Sigmoid colon (tissue), 6 donors: ENCODE measurements at regions not wholly inside any gene's neighbourhood (a gene's known extent, or its start where the extent isn't known, plus 50 kb on each side); places are given as distances from the start of the nearest gene placed in this dataset.

ENCODE experiments used
- DNase-seq: peaks from one replicate; pipeline ENCODE4 v3.0.0-alpha.2; 2019
- H3K27ac ChIP-seq, 4 donors: fragments of 200-600 bp; sonication (generic); one replicate each; pipeline ENCODE4 v1.5.1; 2016 to 2019; ENCODE audit warnings: mild to moderate bottlenecking in 1 of 4
- H3K27me3 ChIP-seq, 3 donors: fragments of 200-600 bp; sonication (generic); one replicate each; pipeline ENCODE4 v1.5.1; 2019; ENCODE audit warnings: mild to moderate bottlenecking in 1 of 3
- H3K36me3 ChIP-seq, 4 donors: fragments of 200-600 bp; sonication (generic); one replicate each; pipeline ENCODE4 v1.5.1; 2016 to 2019
- H3K4me1 ChIP-seq, 4 donors: fragments of 200-600 bp; sonication (generic); one replicate each; pipeline ENCODE4 v1.5.1; 2017 to 2019
- H3K4me3 ChIP-seq, 4 donors: fragments of 200-600 bp; sonication (generic); one replicate each; pipeline ENCODE4 v1.5.1; 2017 to 2019; ENCODE audit warnings: mild to moderate bottlenecking in 2 of 4, moderate library complexity in 1 of 4
- H3K9me3 ChIP-seq, 4 donors: fragments of 200-600 bp in 3 of 4; sonication (generic) in 3 of 4; one replicate each; pipeline versions ENCODE4 v1.5.1 to v1.6.1; 2013 to 2019
- CTCF ChIP-seq, 4 experiments: fragments of 450-650 bp in 3 of 4; fragments of 200-600 bp in 1 of 4; IDR thresholded peaks; one replicate each; pipeline ENCODE4 v1.5.1; 2016 to 2019; ENCODE audit warnings: antibody characterized with exemption in 4 of 4, mild to moderate bottlenecking in 3 of 4, moderate library complexity in 2 of 4
- EP300 ChIP-seq, 4 donors: sonication (generic); formaldehyde crosslinking; IDR thresholded peaks; one replicate each; pipeline ENCODE4 v1.6.1; 2017; ENCODE audit warnings: antibody characterized with exemption in 4 of 4
- POLR2A ChIP-seq, 2 donors: fragments of 450-650 bp; IDR thresholded peaks; one replicate each; pipeline ENCODE4 v1.6.1; 2016; ENCODE audit warnings: antibody characterized with exemption in 2 of 2, mild to moderate bottlenecking in 2 of 2, moderate library complexity in 2 of 2
- POLR2AphosphoS5 ChIP-seq, 4 donors: sonication (generic); formaldehyde crosslinking; IDR thresholded peaks; one replicate each; pipeline ENCODE4 v1.6.1; 2017; ENCODE audit warnings: antibody characterized with exemption in 4 of 4
- WGBS, 2 donors: extraction: QIAGEN DNeasy Blood & Tissue Kit; methylation state at CpG; one replicate each; pipeline ENCODE4 v1.1.7; 2013; 5-methylcytosine and 5-hydroxymethylcytosine counted together
- intact Hi-C: fragments of 100-400 bp; cut with DNase I; formaldehyde crosslinking; loops from one replicate; pipeline ENCODE4 v1.15.1; 2023
- donor health status: healthy with polysubstance abuse.
- donor health status: healthy.

GRCh38 chr14:42624980-42625761, 1018.5 kb downstream of the LRFN5 start:
- H3K27ac ChIP-seq = no peak overlapping the region
- no peaks in the 10 kb centered on the region for H3K9me3 ChIP-seq
- H3K4me3 ChIP-seq = no peak overlapping the region
- DNase-seq = no peak
- TF ChIP-seq POLR2AphosphoS5 (IDR thresholded peaks at IDR 0.05) = no peak
- TF ChIP-seq POLR2A (IDR thresholded peaks at IDR 0.05) = no peak
- TF ChIP-seq EP300 (IDR thresholded peaks at IDR 0.05) = no peak
- no peak for TF ChIP-seq CTCF (IDR thresholded peaks at IDR 0.05)
- WGBS, 2 donors = 18 to 46% methylated on average over 1 of the region's 1 CpG
- no peaks in the 10 kb centered on the region for H3K36me3 ChIP-seq
- intact Hi-C loops = no loop called here
- no peaks in the 10 kb centered on the region for H3K4me1 ChIP-seq
- H3K27me3 ChIP-seq = no peaks in the 10 kb centered on the region

GRCh38 chr14:42617005-42617404, 1010.3 kb downstream of the LRFN5 start:
- H3K36me3 ChIP-seq = no peaks in the 10 kb centered on the region
- no peak overlapping the region for H3K4me3 ChIP-seq
- H3K27me3 ChIP-seq = no peaks in the 10 kb centered on the region
- intact Hi-C loops = no loop called here
- no peaks in the 10 kb centered on the region for H3K9me3 ChIP-seq
- H3K4me1 ChIP-seq = no peaks in the 10 kb centered on the region
- no peak for DNase-seq
- TF ChIP-seq EP300 (IDR thresholded peaks at IDR 0.05) (no peak), POLR2A (IDR thresholded peaks at IDR 0.05) (no peak), POLR2AphosphoS5 (IDR thresholded peaks at IDR 0.05) (no peak), CTCF (IDR thresholded peaks at IDR 0.05) (no peak)
- no peak overlapping the region for H3K27ac ChIP-seq
- WGBS, 2 donors = 54 to 74% methylated on average over 1 of the region's 1 CpG

GRCh38 chr14:42606839-42607238, 1000.2 kb downstream of the LRFN5 start:
- no peaks in the 10 kb centered on the region for H3K27me3 ChIP-seq
- no peak for TF ChIP-seq POLR2AphosphoS5 (IDR thresholded peaks at IDR 0.05)
- no peak for TF ChIP-seq EP300 (IDR thresholded peaks at IDR 0.05)
- no peak for TF ChIP-seq POLR2A (IDR thresholded peaks at IDR 0.05)
- no peak for TF ChIP-seq CTCF (IDR thresholded peaks at IDR 0.05)
- intact Hi-C loops = no loop called here
- no peaks in the 10 kb centered on the region for H3K4me1 ChIP-seq
- H3K36me3 ChIP-seq = no peaks in the 10 kb centered on the region
- DNase-seq = no peak
- H3K4me3 ChIP-seq = no peak overlapping the region
- H3K27ac ChIP-seq = no peak overlapping the region
- 89% methylated on average over 3 of the region's 3 CpGs for WGBS, 2 donors
- H3K9me3 ChIP-seq = no peaks in the 10 kb centered on the region

GRCh38 chr14:42602336-42602845, 995.7 kb downstream of the LRFN5 start:
- WGBS, 2 donors = 87 to 89% methylated on average over 1 of the region's 1 CpG
- Histone ChIP-seq H3K4me3 (no peak overlapping the region), H3K27ac (no peak overlapping the region), H3K4me1 (no peaks in the 10 kb centered on the region), H3K36me3 (no peaks in the 10 kb centered on the region), H3K9me3 (peaks cover 0 to 1% (median 0%) of the 10 kb centered on the region in 4 donors), H3K27me3 (no peaks in the 10 kb centered on the region)
- TF ChIP-seq POLR2A (IDR thresholded peaks at IDR 0.05) (no peak), POLR2AphosphoS5 (IDR thresholded peaks at IDR 0.05) (no peak), CTCF (IDR thresholded peaks at IDR 0.05) (no peak), EP300 (IDR thresholded peaks at IDR 0.05) (no peak)
- intact Hi-C loops = no loop called here
- DNase-seq = no peak
